ENCODE measurements at regions not wholly inside any gene's neighbourhood (a gene's known extent, or its start where the extent isn't known, plus 50 kb on each side); places are given as distances from the start of the nearest gene placed in this dataset.

- TF ChIP-seq ZBTB33 (IDR thresholded peaks at IDR 0.05; ENCODE audit: borderline replicate concordance, low read depth) (no peak), RCOR1 (IDR thresholded peaks at IDR 0.05; ENCODE audit: low read length) (no peak), FOXJ3 (CRISPR knock-in tag; IDR thresholded peaks at IDR 0.05) (no peak), TCF12 (IDR thresholded peaks at IDR 0.05) (no peak), TAF1 (IDR thresholded peaks at IDR 0.05; ENCODE audit: borderline replicate concordance, low read depth, low read length) (no peak), JUND (IDR thresholded peaks at IDR 0.05) (no peak), GATA2 (CRISPR knock-in tag; IDR thresholded peaks at IDR 0.05) (no peak), SMC3 (IDR thresholded peaks at IDR 0.05; ENCODE audit: low read depth, low read length) (no peak)
Observed at GRCh38 chr4:19497705-19498104, 754.0 kb upstream of the SLIT2 start (continued).

DNA sequence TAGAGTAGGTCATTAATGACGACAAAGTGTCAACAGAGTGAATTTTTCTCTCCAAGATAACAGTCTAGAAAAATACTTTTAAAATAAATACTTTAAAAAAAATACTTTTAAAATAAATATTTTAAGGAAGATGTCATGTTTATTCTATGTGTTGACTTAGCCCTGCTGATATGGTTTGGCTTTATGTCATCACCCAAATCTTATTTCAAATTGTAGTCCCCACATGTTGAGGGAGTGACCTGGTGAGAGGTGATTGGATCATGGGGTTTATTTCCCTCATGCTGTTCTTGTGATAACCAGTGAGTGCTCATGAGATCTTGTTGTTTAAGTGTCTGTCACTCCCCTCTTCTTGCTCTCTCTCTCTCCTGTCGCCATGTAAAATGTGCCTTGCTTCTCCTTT is 754.9 kb upstream of the SLIT2 start:
- Histone ChIP-seq H2AFZ (ENCODE audit: low read depth) (no peak overlapping the region), H3K9me3 (no peaks in the 10 kb centered on the region), H3K4me1 (ENCODE audit: control insufficient read depth in 1 of 2, insufficient read depth in 2 of 2, low read depth in 1 of 2, low read length in 1 of 2) (no peaks in the 10 kb centered on the region), H3K79me2 (ENCODE audit: insufficient read depth) (no peaks in the 10 kb centered on the region), H4K20me1 (ENCODE audit: insufficient read depth) (no peaks in the 10 kb centered on the region), H3K27me3 (ENCODE audit: insufficient read depth) (no peaks in the 10 kb centered on the region), H3K9ac (no peak overlapping the region), H3F3A (replicated peaks; ENCODE audit: insufficient read depth) (peaks cover 6% of the 10 kb centered on the region), H3K4me3 (ENCODE audit: low read depth in 2 of 2, low read length in 1 of 2) (no peak overlapping the region), H3K9me2 (0 out of 2 replicates have a peak, but pooled peaks cover 4% of the 10 kb centered on the region), H3K36me3 (replicated peaks in 1 of 2; ENCODE audit: control insufficient read depth in 1 of 2, insufficient read depth in 2 of 2, low read length in 1 of 2) (no peaks in the 10 kb centered on the region), H3K27ac (ENCODE audit: low read depth in 2 of 2, low read length in 1 of 2) (no peak overlapping the region), H3K4me2 (no peak overlapping the region)
- POLR2A ChIA-PET = no interaction called here
- CTCF ChIA-PET = no interaction called here
- TF ChIP-seq GATA2 (CRISPR knock-in tag; IDR thresholded peaks at IDR 0.05) = no peak
- TF ChIP-seq, protein P1, sequence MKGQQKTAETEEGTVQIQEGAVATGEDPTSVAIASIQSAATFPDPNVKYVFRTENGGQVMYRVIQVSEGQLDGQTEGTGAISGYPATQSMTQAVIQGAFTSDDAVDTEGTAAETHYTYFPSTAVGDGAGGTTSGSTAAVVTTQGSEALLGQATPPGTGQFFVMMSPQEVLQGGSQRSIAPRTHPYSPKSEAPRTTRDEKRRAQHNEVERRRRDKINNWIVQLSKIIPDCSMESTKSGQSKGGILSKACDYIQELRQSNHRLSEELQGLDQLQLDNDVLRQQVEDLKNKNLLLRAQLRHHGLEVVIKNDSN (IDR thresholded peaks at IDR 0.05; ENCODE audit: borderline replicate concordance, low read depth) = no peak
- TF ChIP-seq SMC3 (IDR thresholded peaks at IDR 0.05; ENCODE audit: low read depth, low read length) = no peak
- TF ChIP-seq IRF3 (IDR thresholded peaks at IDR 0.05; ENCODE audit: low read depth, low read length) = no peak
- TF ChIP-seq MXI1 (IDR thresholded peaks at IDR 0.05; ENCODE audit: low read depth, low read length) = no peak
- TF ChIP-seq RAD21 (IDR thresholded peaks at IDR 0.05; ENCODE audit: low read length) = no peak
- TF ChIP-seq MEF2A (IDR thresholded peaks at IDR 0.05; ENCODE audit: borderline replicate concordance, low read depth) = no peak
- TF ChIP-seq FOSL2 (IDR thresholded peaks at IDR 0.05; ENCODE audit: borderline replicate concordance, low read depth) = no peak
- no peak for TF ChIP-seq YY1 (IDR thresholded peaks at IDR 0.05; ENCODE audit: low read depth)
- no peak for TF ChIP-seq POLR2AphosphoS5 (IDR thresholded peaks at IDR 0.05; ENCODE audit: low read depth, low read length)
- TF ChIP-seq, protein P2, sequence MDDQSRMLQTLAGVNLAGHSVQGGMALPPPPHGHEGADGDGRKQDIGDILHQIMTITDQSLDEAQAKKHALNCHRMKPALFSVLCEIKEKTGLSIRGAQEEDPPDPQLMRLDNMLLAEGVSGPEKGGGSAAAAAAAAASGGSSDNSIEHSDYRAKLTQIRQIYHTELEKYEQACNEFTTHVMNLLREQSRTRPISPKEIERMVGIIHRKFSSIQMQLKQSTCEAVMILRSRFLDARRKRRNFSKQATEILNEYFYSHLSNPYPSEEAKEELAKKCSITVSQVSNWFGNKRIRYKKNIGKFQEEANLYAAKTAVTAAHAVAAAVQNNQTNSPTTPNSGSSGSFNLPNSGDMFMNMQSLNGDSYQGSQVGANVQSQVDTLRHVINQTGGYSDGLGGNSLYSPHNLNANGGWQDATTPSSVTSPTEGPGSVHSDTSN (IDR thresholded peaks at IDR 0.05) = no peak
- TF ChIP-seq CHD2 (IDR thresholded peaks at IDR 0.05; ENCODE audit: low read length, partially characterized antibody) = no peak
- TF ChIP-seq TEAD4 (IDR thresholded peaks at IDR 0.05; ENCODE audit: borderline replicate concordance, insufficient read depth) = no peak
- TF ChIP-seq ZBTB33 (IDR thresholded peaks at IDR 0.05; ENCODE audit: borderline replicate concordance, low read depth) = no peak
- TF ChIP-seq RFX5 (IDR thresholded peaks at IDR 0.05; ENCODE audit: low read length) = no peak
- TF ChIP-seq SIN3A (IDR thresholded peaks at IDR 0.05; ENCODE audit: borderline replicate concordance, low read depth, low read length) = no peak
- 86% methylated on average over 2 of the region's 2 CpGs for WGBS (ENCODE audit: low lambda C conversion rate)
- no peak for DNase-seq

Measured in SK-N-SH (cell line).